DMS 273 (cell line): ENCODE measurements at regions not wholly inside any gene's neighbourhood (a gene's known extent, or its start where the extent isn't known, plus 50 kb on each side); places are given as distances from the start of the nearest gene placed in this dataset.
A peak's percentile ranks its signal among the peaks of the same experiment; 100 is the strongest.

Source experiments
- DNase-seq: peaks from one replicate; lab custom pipeline; 2025; ENCODE audit not compliant: unreplicated experiment; lab: John Stamatoyannopoulos, UW

GRCh38 chr5:97400537-97400936 lies 217.5 kb upstream of the RIOK2 start:
- no peak for DNase-seq

DNA sequence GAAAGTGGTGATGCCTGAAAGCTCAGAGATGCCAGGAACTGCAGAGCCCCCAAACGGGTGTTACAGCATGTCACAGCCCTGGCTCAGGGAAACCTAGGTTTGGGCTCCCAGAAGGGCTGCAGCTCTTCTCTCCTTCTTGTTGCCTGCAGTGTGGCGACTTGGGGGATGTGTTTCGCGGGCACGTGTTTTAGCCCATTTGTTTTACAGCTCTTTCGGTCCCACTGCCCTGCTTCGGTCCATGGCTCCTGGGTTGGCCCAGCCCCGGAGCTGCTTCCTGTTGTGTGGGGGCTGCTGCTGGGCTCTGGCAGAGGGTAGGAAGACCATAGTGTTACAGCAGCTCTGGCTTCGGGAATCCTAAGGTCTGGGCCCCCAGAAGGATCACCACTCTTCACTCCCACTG lies 222.9 kb upstream of the RIOK2 start:
- DNase-seq = no peak

DNA sequence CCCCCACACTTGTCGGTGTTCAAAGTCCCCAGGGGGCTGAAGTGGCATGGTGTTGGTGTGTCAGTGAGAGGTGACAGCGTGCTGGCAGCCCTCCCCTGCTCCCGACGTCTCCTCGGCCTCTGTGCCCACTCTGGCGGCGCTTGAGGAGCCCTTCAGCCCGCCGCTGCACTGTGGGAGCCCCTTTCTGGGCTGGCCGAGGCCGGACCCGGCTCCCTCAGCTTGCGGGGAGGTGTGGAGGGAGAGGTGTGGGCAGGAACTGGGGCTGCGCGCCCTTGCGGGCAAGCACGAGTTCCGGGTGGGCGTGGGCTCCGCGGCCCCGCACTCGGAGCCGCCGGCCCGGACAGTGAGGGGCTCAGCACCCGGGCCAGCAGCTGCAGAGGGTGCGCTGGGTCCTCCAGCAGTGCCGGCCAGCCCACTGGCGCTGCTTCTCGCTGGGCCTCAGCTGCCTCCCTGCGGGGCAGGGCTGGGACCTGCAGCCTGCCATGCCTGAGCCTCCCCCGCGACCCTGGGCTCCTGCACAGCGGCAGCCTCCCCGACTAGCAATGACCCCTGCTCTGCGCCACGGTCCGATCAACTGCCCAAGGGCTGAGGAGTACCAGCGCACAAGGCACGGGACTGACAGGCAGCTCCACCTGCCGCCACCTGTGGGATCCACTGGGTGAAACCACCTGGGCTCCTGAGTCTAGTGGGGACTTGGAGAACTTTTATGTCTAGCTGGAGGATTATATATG lies 224.1 kb upstream of the RIOK2 start:
- no peak for DNase-seq

DNA sequence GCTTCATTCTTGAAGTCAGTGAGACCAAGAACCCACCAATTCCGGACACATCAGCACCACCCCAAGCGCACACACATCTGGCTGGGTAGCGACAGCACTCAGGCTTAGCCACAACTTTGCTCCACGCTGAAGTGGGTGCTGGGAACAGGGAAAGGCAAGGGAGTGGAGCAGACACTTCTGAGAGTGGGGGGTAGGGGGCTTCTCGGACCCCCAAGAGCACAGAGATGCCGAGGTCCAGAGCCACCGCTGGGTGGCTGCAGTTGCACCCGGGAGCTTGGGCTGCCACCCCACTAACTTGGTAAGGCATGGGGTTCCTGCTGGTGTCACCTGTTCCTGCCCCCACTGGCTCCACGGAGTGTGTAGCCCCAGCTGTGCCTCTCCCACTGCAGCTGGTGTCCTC lies 225.3 kb upstream of the RIOK2 start:
- DNase-seq = no peak

DNA sequence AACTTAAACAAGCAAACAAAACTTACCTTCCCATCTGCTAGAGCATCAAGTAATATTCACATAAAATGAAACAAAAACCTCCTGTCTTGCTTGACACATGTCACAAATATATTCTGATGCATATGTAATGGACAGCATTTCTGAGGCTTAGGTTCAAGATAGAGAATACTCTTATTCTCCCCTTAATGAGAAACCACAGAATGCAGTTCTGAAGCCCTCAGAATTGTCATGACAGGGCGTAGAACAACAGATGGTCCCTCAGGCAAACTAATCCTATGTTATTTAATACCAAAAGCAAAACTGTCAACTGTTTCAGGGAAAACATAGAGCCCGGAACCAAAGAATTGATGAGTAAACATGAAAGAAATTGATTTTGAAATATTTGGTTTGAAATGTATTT lies 229.9 kb upstream of the RIOK2 start:
- peak; percentile 76 for DNase-seq

GRCh38 chr5:97417986-97418385 lies 234.9 kb upstream of the RIOK2 start:
- no peak for DNase-seq

DNA sequence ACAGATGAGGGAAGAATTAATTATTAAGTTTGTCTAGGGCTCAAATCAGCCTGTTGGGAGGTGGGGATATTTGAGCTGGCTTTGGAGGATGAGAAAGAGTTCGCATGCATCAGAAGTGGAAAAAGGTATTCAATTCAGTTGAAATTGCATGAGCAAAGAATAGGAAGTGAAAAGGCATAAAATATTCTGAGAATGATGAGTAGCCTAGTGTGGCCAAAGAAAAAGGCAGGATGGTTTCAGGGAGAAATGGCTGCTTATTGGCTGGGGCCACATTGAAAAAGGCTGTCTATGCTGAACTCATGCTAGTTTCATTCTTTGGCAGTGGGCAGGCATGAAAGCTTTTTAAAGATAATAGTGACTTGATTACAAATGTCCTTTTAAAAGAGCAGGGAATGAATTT lies 235.4 kb upstream of the RIOK2 start:
- no peak for DNase-seq

DNA sequence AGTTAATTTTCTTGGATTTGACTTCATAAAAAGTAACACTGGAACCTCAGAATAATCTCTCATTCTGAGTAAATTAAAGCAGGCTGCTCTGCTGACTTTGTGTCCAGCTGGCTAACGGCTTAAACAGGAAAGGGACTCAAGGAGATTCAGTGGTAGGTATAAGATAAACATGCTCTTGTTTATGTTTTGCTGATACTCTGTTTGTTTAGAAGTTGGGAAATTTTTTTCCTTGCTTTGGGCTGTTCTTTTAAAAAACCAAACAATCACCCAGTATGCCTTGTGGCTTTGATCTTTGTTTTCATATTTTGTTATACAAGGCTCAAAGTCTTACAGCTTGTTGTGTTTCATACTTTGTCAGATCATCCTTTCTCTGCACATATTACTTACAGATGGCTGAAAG lies 237.6 kb upstream of the RIOK2 start:
- DNase-seq = no peak

GRCh38 chr5:97422678-97423077 lies 239.6 kb upstream of the RIOK2 start:
- DNase-seq = no peak

DNA sequence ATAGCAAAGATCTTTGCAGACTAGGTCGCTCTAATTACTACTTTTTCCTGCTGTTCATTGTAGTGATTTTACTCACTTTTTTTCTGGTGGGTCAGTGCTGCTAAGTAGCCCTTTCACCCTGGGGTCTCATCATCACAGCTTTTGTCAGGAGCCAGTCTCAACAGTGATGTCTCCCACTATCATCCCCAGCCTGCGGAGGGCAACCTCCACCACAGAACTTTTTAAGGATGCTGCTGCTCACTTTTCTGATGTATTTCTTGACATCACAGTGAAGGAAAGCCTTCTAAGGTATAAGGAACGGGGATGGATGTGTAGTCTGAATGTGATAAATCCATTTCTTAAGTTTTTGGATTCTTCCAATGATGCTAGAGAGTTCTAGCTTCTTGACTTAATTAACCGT lies 242.5 kb upstream of the RIOK2 start:
- peak; percentile 25 for DNase-seq

DNA sequence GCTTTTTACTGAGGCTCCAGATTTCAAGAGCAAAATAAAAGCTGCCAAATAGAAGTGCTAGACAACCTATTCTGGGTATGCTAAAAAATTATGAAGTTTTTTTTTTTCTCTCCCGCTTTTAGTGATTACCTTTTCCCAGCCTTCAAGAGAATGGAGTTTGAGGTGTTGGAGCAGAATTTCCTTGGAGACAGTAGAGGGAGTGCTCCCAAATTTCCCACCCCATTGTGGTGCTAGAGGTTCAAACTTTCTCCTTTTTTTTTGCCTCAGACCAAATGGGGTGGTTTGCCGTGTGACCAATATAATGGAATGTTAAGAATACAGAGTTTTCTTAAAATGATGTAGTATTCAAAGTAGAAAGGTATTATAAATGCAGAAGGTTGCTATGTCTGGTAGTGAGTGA lies 244.2 kb upstream of the RIOK2 start:
- DNase-seq = no peak

DNA sequence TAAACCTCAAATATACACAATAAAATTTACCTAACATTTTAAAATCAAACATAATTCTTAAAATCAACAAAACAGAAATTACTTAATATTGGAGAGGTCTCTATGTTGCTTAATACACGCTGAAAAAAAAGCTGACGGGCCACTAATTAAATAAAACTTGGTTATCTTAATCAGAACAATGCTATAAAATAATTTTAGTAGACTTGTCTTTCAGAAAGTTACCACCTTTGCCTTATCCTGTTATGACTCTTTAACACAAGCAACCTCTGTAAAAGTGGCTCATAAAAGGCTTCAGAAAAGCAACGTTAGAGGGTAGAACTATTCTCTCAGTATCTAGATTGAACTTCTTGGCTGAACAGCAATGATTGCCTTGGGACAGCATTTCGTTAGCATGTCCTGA lies 251.0 kb upstream of the RIOK2 start:
- DNase-seq = no peak

DNA sequence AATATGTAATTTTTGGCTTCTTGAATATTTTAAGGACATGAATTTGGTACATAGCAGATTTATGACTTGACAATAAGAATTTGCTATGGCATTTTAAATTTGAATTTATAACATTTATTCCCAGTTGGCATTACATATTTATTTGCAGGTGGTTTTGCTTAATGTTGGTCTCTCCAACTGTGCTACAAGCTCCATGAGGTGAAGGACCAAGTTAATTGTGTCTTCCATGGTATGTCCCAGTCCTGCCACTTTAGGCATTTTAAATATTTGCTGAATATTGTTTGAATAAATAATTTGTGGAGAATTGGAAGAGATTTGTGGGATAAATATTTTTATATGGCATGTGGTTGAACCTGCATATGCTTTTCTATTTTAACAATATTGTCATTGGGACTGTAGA lies 253.4 kb upstream of the RIOK2 start:
- DNase-seq = no peak

- DNase-seq = no peak
These were observed 260.7 kb upstream of the RIOK2 start for GRCh38 chr5:97443740-97444139.

GRCh38 chr5:97449172-97449571 lies 266.1 kb upstream of the RIOK2 start:
- DNase-seq = no peak

DNA sequence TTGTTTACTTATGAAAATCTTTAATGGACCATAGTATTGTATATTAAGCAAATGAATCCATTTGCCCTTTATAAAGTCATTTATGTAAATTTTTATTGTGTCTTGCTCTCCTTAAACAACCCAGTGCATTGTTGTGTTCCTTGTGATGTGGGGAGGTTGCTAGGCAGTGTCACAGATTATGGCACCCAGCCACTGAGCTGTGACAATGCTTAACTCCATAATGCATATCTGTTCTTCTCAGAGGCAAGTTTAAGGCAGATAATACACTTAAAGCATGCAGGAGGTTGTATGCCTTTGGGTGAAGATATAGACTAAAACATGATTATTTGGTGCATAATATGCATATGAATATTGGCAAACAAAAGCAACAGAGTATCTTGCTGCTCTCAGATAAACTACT lies 269.6 kb upstream of the RIOK2 start:
- no peak for DNase-seq

- DNase-seq = no peak
These were observed 270.2 kb upstream of the RIOK2 start for GRCh38 chr5:97453263-97453662.

DNA sequence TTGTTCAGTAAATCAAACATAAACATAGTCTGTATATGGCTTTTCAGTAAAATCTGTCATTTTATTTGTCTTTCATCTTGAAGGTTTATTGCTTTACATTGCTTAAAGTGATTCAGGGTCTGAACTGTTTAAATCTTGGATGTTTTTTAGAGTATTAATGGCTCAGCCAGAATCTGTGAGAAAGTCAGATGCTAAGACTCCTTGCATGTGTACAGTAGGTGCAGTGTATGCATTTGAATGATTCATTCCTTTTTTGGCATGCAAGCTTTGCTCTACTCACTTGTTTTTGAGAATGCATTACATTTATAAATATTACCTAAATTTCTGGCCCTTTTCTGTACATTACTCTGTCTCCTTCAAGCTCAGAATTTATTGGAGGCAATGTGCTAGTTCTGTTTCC lies 271.0 kb upstream of the RIOK2 start:
- no peak for DNase-seq

DNA sequence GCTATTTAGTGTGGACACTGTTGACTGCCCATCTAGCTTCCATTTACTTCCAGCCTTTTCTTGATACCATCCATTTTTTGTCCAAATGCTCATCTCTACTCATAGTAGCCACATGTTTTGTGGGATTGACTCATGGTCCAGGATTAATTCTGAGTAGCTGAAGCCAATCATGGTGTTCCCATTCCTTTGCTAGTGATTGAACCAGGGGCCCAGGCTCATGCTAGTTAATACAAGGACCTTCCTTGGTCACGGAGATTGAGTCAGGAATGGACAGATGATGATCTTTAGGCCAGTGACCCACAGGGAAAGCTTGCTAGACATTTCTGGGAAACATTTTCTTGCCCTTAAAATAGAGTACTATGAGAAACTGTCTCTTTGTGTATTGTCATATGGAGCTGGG lies 272.9 kb upstream of the RIOK2 start:
- DNase-seq = no peak

- DNase-seq = no peak
These were observed 275.8 kb upstream of the RIOK2 start for GRCh38 chr5:97458851-97459250.

- no peak for DNase-seq
These were observed 288.9 kb upstream of the RIOK2 start for GRCh38 chr5:97471951-97472350.

GRCh38 chr5:97475847-97476246 lies 292.8 kb upstream of the RIOK2 start:
- no peak for DNase-seq

GRCh38 chr5:97476852-97477534 lies 293.9 kb upstream of the RIOK2 start:
- DNase-seq = no peak
